Brain microvascular endothelial cell (primary cell): ENCODE measurements at regions not wholly inside any gene's neighbourhood (a gene's known extent, or its start where the extent isn't known, plus 50 kb on each side); places are given as distances from the start of the nearest gene placed in this dataset.

Experiments used
- DNase-seq: peaks from one replicate; pipeline ENCODE4 v3.0.0-alpha.2; 2020
- H3K27ac ChIP-seq: fragments of 250-450 bp; sonication (Bioruptor Pico); 2 replicates; pipeline ENCODE4 v1.5.1; 2020; ENCODE audit warnings: mild to moderate bottlenecking, moderate library complexity
- H3K27me3 ChIP-seq: fragments of 250-450 bp; sonication (Bioruptor Pico); replicated peaks from 2 replicates; pipeline ENCODE4 v1.5.1; 2020; ENCODE audit warnings: mild to moderate bottlenecking
- H3K36me3 ChIP-seq: fragments of 250-450 bp; sonication (Bioruptor Pico); replicated peaks from 2 replicates; pipeline ENCODE4 v1.5.1; 2020; ENCODE audit warnings: mild to moderate bottlenecking
- H3K4me3 ChIP-seq: 2 replicates; pipeline ENCODE4 v1.5.1; 2011; ENCODE audit warnings: low read depth, mild to moderate bottlenecking, control low read depth, low read length, moderate library complexity
- in situ Hi-C: cut with HindIII; loops from 2 replicates; pipeline ENCODE4 v1.10.0; 2017; ENCODE audit warnings: low sequenced_read_pairs, low pct_ligation_motif_present
- TF ChIP-seq, protein P1 (sequence below): IDR thresholded peaks from 2 replicates; pipeline ENCODE4 v1.5.1; 2011; ENCODE audit warnings: low read depth, mild to moderate bottlenecking, moderate library complexity, low read length, control low read depth, inconsistent platforms; ENCODE audit errors: missing control alignments

DNA sequence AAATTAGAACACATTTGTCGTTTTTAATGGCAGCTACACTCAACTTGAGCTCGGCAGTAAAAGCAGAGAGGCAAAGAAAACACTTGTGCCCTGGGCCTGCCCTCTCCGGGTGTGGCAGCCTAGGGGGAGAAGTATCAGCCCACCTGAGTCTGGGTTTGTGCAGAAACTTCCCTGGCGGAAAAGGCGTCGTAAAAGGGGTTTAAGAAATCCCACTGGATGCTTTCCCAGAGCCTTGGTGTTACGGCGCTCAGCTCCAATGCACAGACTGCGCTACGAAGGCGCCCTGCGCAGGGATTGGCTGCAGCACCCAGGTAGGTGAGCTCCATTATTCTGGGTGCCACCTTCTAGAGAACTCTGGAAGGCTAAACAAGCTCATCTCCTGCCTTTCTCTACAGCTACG is 461.5 kb upstream of the NR2F2 start:
- Histone ChIP-seq H3K27me3 (no peaks in the 10 kb centered on the region), H3K27ac (no peak overlapping the region), H3K36me3 (no peaks in the 10 kb centered on the region), H3K4me3 (no peak overlapping the region)
- in situ Hi-C loops: no loop called here
- TF ChIP-seq, protein P1, sequence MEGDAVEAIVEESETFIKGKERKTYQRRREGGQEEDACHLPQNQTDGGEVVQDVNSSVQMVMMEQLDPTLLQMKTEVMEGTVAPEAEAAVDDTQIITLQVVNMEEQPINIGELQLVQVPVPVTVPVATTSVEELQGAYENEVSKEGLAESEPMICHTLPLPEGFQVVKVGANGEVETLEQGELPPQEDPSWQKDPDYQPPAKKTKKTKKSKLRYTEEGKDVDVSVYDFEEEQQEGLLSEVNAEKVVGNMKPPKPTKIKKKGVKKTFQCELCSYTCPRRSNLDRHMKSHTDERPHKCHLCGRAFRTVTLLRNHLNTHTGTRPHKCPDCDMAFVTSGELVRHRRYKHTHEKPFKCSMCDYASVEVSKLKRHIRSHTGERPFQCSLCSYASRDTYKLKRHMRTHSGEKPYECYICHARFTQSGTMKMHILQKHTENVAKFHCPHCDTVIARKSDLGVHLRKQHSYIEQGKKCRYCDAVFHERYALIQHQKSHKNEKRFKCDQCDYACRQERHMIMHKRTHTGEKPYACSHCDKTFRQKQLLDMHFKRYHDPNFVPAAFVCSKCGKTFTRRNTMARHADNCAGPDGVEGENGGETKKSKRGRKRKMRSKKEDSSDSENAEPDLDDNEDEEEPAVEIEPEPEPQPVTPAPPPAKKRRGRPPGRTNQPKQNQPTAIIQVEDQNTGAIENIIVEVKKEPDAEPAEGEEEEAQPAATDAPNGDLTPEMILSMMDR: no peak
- DNase-seq: no peak

DNA sequence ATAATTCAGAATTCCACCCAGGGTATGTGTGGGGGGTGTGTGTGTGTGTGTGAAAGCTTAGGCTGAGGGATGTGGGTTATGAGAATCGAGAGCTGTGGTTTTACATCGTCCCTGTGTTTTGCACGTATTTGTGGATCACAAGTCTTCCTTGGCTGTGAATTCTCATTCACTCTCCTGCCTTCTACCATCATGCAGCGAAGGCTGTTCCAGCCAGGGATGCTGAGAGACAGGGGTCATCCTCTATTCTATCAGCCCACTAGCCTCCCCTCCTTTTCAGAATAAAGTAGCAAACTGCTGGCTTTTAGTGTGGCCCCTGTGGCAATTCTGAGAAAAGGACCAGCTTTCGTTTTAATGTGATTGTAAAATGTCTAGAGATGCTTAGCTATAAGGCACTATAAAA is 460.6 kb upstream of the NR2F2 start:
- TF ChIP-seq, protein P1: no peak
- DNase-seq: no peak
- Histone ChIP-seq H3K36me3 (no peaks in the 10 kb centered on the region), H3K4me3 (no peak overlapping the region), H3K27me3 (no peaks in the 10 kb centered on the region), H3K27ac (no peak overlapping the region)
- in situ Hi-C loops: no loop called here

DNA sequence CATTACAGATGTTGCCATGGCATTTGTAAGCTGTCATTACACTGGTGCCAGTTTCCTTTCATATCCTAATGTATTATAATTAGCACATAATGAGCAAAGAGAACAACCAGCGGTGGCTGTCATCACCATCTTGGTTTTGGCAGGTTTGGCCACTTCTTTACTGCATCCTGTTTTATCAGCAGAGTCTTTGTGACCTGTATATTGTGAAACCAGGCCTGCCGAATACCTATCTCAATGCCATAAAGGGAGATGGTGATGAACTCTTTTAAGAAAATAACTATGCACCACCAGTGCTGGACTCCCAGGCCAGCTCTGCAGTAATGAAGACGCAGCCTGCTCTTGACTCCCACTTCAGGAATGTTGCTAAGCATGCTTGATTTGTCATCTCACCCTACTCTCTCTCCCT is 458.1 kb upstream of the NR2F2 start:
- Histone ChIP-seq H3K27me3 (no peaks in the 10 kb centered on the region), H3K36me3 (no peaks in the 10 kb centered on the region), H3K4me3 (no peak overlapping the region), H3K27ac (no peak overlapping the region)
- TF ChIP-seq, protein P1: no peak
- in situ Hi-C loops: no loop called here
- DNase-seq: peak; percentile 81

DNA sequence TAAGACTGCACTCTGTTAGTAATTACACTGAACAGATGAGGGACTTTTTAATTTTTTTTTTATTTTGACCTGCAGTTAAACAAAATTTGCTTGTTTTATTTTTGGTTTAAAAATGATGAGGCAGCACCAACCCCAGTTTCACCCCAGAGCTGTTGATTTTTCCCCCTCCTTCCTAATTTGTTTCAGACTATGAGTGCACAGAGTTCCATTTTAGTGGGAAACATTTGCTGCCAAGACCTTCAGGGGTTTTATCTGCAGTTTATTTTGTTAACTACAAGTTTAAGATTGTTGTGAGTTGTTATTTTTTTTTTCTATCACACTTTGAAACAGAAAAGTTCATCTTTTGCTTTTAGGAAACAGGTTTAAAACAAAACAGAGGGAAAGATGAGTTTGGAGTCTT is 455.9 kb upstream of the NR2F2 start:
- Histone ChIP-seq H3K27me3 (no peaks in the 10 kb centered on the region), H3K4me3 (no peak overlapping the region), H3K27ac (no peak overlapping the region), H3K36me3 (no peaks in the 10 kb centered on the region)
- DNase-seq: no peak
- in situ Hi-C loops: no loop called here
- TF ChIP-seq, protein P1: no peak

DNA sequence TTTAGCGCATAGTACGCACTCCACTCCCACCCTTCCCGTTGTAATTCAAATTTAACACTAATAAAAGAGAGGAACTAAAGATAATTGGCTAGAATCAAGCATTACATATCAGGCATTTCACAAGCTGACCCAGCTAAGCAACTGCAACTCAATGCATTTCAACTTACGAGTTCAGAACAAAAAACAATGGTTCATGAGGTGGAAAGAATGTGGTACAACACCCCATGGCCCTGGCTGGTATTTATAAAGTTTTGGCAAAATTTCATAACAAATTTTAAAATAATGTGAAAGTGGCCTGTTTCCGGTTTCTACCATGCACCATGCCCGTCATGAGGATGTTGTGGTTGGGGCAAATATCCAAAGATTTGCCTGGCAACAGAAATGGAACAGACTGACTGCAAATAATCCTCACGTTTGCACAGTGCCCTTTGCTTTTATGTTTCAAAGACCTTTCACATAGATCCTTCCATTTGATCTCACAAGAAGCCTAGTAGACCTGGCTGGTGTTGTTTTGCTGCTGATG is 455.3 kb upstream of the NR2F2 start:
- peak; percentile 65 for DNase-seq
- H3K27ac ChIP-seq: no peak overlapping the region
- TF ChIP-seq, protein P1: no peak
- no peaks in the 10 kb centered on the region for H3K36me3 ChIP-seq
- in situ Hi-C loops: no loop called here
- no peaks in the 10 kb centered on the region for H3K27me3 ChIP-seq
- H3K4me3 ChIP-seq: no peak overlapping the region

DNA sequence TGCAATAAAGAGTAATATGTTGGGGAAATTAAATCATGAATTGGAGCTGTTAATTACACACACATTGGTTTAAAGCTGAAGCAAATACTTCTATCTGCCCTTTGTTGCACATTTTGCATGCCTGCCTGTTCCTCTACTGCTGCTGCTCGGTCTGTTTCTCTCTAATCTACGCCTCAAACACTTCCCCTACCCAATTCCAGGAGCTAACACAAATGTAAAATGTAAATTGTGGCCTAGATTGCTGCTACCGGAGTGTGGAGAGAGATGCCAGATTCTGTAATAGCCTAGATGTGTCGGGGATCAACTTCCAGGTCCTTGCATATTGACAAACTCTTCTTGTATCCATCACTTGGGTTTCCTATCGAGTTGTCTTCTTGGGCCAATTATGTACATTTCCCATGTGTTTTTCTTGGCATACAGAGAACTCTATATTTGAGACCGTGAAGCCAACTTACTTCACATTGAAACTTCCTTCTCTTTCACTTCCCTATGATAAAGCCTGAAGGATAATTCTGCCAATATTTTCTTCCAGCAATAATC is 450.4 kb upstream of the NR2F2 start:
- in situ Hi-C loops: no loop called here
- TF ChIP-seq, protein P1: no peak
- no peak overlapping the region for H3K27ac ChIP-seq

More for the DNA sequence above, 450.4 kb upstream of the NR2F2 start:
- no peak for DNase-seq
- no peaks in the 10 kb centered on the region for H3K36me3 ChIP-seq
- H3K4me3 ChIP-seq: no peak overlapping the region
- no peaks in the 10 kb centered on the region for H3K27me3 ChIP-seq
